ENCODE measurements at regions not wholly inside any gene's neighbourhood (a gene's known extent, or its start where the extent isn't known, plus 50 kb on each side); places are given as distances from the start of the nearest gene placed in this dataset.

GRCh38 chr7:3250725-3251124 lies 50.3 kb upstream of the SDK1 start:
- Histone ChIP-seq H3K27me3 (ENCODE audit: insufficient read depth, low read depth, low read length) (no peaks in the 10 kb centered on the region), H3K9me3 (ENCODE audit: low read length) (no peaks in the 10 kb centered on the region), H3K79me2 (replicated peaks; ENCODE audit: insufficient read depth, low read length) (no peaks in the 10 kb centered on the region), H2AFZ (ENCODE audit: low read depth, low read length) (no peak overlapping the region), H3K36me3 (ENCODE audit: insufficient read depth, low read length) (no peaks in the 10 kb centered on the region), H3K4me3 (ENCODE audit: low read length) (no peak overlapping the region), H4K20me1 (ENCODE audit: insufficient read depth) (no peaks in the 10 kb centered on the region), H3K4me2 (ENCODE audit: low read length) (no peak overlapping the region), H3K9me2 (ENCODE audit: insufficient read depth, low read length) (no peaks in the 10 kb centered on the region), H3F3A (ENCODE audit: insufficient read depth, low read length, poor library complexity, severe bottlenecking) (no peaks in the 10 kb centered on the region), H3K27ac (ENCODE audit: low read length) (no peak overlapping the region), H3K9ac (ENCODE audit: low read length) (no peak overlapping the region)
- TF ChIP-seq POLR2AphosphoS5 (IDR thresholded peaks at IDR 0.05) (no peak), REST (IDR thresholded peaks at IDR 0.05; ENCODE audit: borderline replicate concordance) (no peak), SMC3 (conservative IDR thresholded peaks at IDR 0.05; ENCODE audit: poor library complexity) (no peak), RAD21 (conservative IDR thresholded peaks at IDR 0.05) (no peak), TAF1 (IDR thresholded peaks at IDR 0.05; ENCODE audit: low read depth) (no peak), MXI1 (conservative IDR thresholded peaks at IDR 0.05; ENCODE audit: poor library complexity, severe bottlenecking) (no peak), EP300 (conservative IDR thresholded peaks at IDR 0.05; ENCODE audit: poor library complexity, severe bottlenecking) (no peak), CTCF (IDR thresholded peaks at IDR 0.05; ENCODE audit: poor library complexity, severe bottlenecking) (no peak), EZH2 (IDR thresholded peaks at IDR 0.05; ENCODE audit: borderline replicate concordance, insufficient read depth, low read length, poor library complexity, severe bottlenecking) (no peak)

Data from neural cell (in vitro differentiated cells).